KMS-11 (cell line): ENCODE measurements at regions not wholly inside any gene's neighbourhood (a gene's known extent, or its start where the extent isn't known, plus 50 kb on each side); places are given as distances from the start of the nearest gene placed in this dataset.

Experiments
- H2AFZ ChIP-seq: fragments of 200-600 bp; sonication (generic); 2 replicates; pipeline ENCODE4 v1.6.1; 2016; ENCODE audit warnings: antibody characterized with exemption, mixed run types, low read depth
- H3K27ac ChIP-seq: fragments of 200-600 bp; sonication (generic); 2 replicates; pipeline ENCODE4 v1.6.1; 2016; ENCODE audit warnings: mild to moderate bottlenecking, mixed run types
- H3K27me3 ChIP-seq: fragments of 200-600 bp; sonication (generic); 2 replicates; pipeline ENCODE4 v1.6.1; 2017; ENCODE audit warnings: mild to moderate bottlenecking, low read depth, mixed run types, moderate library complexity; ENCODE audit not compliant: insufficient read depth
- H3K36me3 ChIP-seq: fragments of 200-600 bp; sonication (generic); 2 replicates; pipeline ENCODE4 v1.6.1; 2017; ENCODE audit warnings: mild to moderate bottlenecking, mixed run types; ENCODE audit not compliant: insufficient read depth
- H3K4me1 ChIP-seq: fragments of 200-600 bp; sonication (generic); 2 replicates; pipeline ENCODE4 v1.6.1; 2016; ENCODE audit warnings: mild to moderate bottlenecking, low read depth, mixed run types; ENCODE audit not compliant: poor library complexity, severe bottlenecking
- H3K4me2 ChIP-seq: fragments of 200-600 bp; sonication (generic); 2 replicates; pipeline ENCODE4 v1.7.0; 2016; ENCODE audit warnings: mild to moderate bottlenecking, mixed run types
- H3K4me3 ChIP-seq: fragments of 200-600 bp; sonication (generic); IDR thresholded peaks from 2 replicates; pipeline ENCODE4 v1.6.1; 2017; ENCODE audit warnings: low read depth, low read length, mixed read lengths; ENCODE audit not compliant: insufficient read depth
- H3K79me2 ChIP-seq: fragments of 200-600 bp; sonication (generic); 2 replicates; pipeline ENCODE4 v1.6.1; 2016; ENCODE audit warnings: low read depth, mixed run types; ENCODE audit not compliant: insufficient read depth
- H3K9ac ChIP-seq: fragments of 200-600 bp; sonication (generic); 2 replicates; pipeline ENCODE4 v1.6.1; 2016; ENCODE audit warnings: mild to moderate bottlenecking, mixed run types
- H4K20me1 ChIP-seq: fragments of 200-600 bp; sonication (generic); 2 replicates; pipeline ENCODE4 v1.6.1; 2016; ENCODE audit warnings: mild to moderate bottlenecking, mixed run types; ENCODE audit not compliant: insufficient read depth
- CTCF ChIP-seq: fragments of 200-600 bp; sonication (generic); conservative IDR thresholded peaks from 2 replicates; pipeline ENCODE4 v1.6.1; 2017; ENCODE audit warnings: low read depth, mild to moderate bottlenecking, antibody characterized with exemption, low read length, moderate library complexity, mixed read lengths

GRCh38 chr13:63107179-63107943 is 1691.7 kb upstream of the PCDH20 start:
- H3K4me3 ChIP-seq = no peak overlapping the region
- H3K27ac ChIP-seq = no peak overlapping the region
- H3K36me3 ChIP-seq = no peaks in the 10 kb centered on the region
- no peaks in the 10 kb centered on the region for H3K4me1 ChIP-seq
- H3K79me2 ChIP-seq = no peaks in the 10 kb centered on the region
- no peak overlapping the region for H2AFZ ChIP-seq
- TF ChIP-seq CTCF = no peak
- H3K9ac ChIP-seq = no peak overlapping the region
- H3K4me2 ChIP-seq = no peak overlapping the region
- H3K27me3 ChIP-seq = no peaks in the 10 kb centered on the region
- H4K20me1 ChIP-seq = no peaks in the 10 kb centered on the region

- Histone ChIP-seq H3K4me1 (no peaks in the 10 kb centered on the region), H4K20me1 (no peaks in the 10 kb centered on the region), H2AFZ (no peak overlapping the region), H3K36me3 (no peaks in the 10 kb centered on the region), H3K27me3 (no peaks in the 10 kb centered on the region), H3K79me2 (no peaks in the 10 kb centered on the region), H3K9ac (no peak overlapping the region), H3K27ac (no peak overlapping the region), H3K4me3 (no peak overlapping the region), H3K4me2 (no peak overlapping the region)
- TF ChIP-seq CTCF = no peak
These were observed 1679.1 kb upstream of the PCDH20 start for GRCh38 chr13:63094717-63095116.

GRCh38 chr13:63093907-63094469 is 1678.3 kb upstream of the PCDH20 start:
- H2AFZ ChIP-seq = no peak overlapping the region
- no peaks in the 10 kb centered on the region for H3K4me1 ChIP-seq
- H3K4me3 ChIP-seq = no peak overlapping the region
- no peaks in the 10 kb centered on the region for H4K20me1 ChIP-seq
- H3K79me2 ChIP-seq = no peaks in the 10 kb centered on the region
- H3K27me3 ChIP-seq = no peaks in the 10 kb centered on the region
- no peak overlapping the region for H3K9ac ChIP-seq
- no peaks in the 10 kb centered on the region for H3K36me3 ChIP-seq
- no peak for TF ChIP-seq CTCF
- H3K27ac ChIP-seq = no peak overlapping the region
- no peak overlapping the region for H3K4me2 ChIP-seq

GRCh38 chr13:63092456-63092855 is 1676.8 kb upstream of the PCDH20 start:
- no peaks in the 10 kb centered on the region for H3K36me3 ChIP-seq
- no peak overlapping the region for H3K4me2 ChIP-seq
- H2AFZ ChIP-seq = no peak overlapping the region
- H3K4me3 ChIP-seq = no peak overlapping the region
- no peaks in the 10 kb centered on the region for H3K27me3 ChIP-seq
- no peaks in the 10 kb centered on the region for H3K4me1 ChIP-seq
- no peak overlapping the region for H3K9ac ChIP-seq
- no peaks in the 10 kb centered on the region for H3K79me2 ChIP-seq
- TF ChIP-seq CTCF = no peak
- H3K27ac ChIP-seq = no peak overlapping the region
- no peaks in the 10 kb centered on the region for H4K20me1 ChIP-seq
